ENCODE measurements at regions not wholly inside any gene's neighbourhood (a gene's known extent, or its start where the extent isn't known, plus 50 kb on each side); places are given as distances from the start of the nearest gene placed in this dataset.
"Not testable (repeated sequence)": the region's sequence is repeated elsewhere in the genome, so short reads cannot be mapped to it uniquely, and the experiment has no call there.

DNA sequence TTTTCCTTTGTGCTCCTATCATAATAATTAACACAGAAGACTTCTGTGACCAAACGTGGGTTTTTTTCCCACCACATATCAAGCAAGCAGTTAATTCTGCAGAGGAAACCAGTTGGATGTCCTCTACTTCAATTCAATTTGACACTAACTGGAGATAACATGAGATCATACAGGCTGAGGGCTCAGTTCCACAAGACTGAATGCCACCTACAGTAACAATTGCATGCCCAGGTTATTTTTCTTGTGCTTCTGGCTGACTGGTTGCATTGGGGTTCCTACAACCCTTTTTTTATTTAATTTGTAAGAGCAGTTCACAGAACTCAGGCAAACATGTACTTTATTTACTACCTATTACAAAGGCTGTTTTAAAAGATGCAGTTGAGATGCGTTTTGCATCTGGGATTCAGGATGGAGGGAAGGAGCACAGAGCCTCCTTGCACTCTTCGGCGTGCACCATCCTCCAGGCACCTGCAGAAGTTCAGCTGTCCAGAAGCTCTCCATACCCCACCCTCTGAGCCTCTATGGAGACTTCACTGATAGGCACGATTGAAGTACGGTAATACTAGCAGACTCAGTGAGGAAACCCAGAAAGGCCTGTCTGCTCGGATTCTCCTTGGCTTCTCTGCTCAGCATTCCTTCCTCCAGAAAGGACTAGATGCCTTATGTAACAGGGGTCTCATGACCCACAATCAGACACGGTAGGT is 425.2 kb upstream of the CDH9 start:
- DNase-seq: no peak
- TF ChIP-seq, protein P1, sequence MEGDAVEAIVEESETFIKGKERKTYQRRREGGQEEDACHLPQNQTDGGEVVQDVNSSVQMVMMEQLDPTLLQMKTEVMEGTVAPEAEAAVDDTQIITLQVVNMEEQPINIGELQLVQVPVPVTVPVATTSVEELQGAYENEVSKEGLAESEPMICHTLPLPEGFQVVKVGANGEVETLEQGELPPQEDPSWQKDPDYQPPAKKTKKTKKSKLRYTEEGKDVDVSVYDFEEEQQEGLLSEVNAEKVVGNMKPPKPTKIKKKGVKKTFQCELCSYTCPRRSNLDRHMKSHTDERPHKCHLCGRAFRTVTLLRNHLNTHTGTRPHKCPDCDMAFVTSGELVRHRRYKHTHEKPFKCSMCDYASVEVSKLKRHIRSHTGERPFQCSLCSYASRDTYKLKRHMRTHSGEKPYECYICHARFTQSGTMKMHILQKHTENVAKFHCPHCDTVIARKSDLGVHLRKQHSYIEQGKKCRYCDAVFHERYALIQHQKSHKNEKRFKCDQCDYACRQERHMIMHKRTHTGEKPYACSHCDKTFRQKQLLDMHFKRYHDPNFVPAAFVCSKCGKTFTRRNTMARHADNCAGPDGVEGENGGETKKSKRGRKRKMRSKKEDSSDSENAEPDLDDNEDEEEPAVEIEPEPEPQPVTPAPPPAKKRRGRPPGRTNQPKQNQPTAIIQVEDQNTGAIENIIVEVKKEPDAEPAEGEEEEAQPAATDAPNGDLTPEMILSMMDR (IDR thresholded peaks at IDR 0.05): no peak
- H3K9me3 ChIP-seq: no peaks in the 10 kb centered on the region
- intact Hi-C loops (cut with DNase I): no loop called here
- H3K36me3 ChIP-seq: no peaks in the 10 kb centered on the region
- no peak overlapping the region for H3K4me3 ChIP-seq
- no peak overlapping the region for H3K27ac ChIP-seq
- no peaks in the 10 kb centered on the region for H3K27me3 ChIP-seq (ENCODE audit: low read depth)
- H3K4me1 ChIP-seq: no peaks in the 10 kb centered on the region
- ATAC-seq: no peak

DNA sequence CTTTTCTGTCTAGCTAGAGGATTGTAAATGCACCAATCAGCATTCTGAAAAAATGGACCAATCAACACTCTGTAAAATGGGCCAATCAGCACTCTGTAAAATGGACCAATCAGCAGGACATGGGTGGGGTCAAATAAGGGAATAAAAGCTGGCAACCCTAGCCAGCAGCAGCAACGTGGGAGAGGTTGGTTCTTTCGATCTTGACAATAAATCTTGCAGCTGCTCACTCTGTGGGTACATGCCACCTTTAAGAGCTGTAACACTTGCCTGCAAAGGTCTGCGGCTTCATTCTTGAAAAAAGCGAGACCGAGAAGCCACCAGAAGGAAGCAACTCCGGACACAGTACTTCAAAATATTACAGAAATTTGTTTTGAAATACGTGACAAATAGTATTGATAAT is 424.6 kb upstream of the CDH9 start:
- intact Hi-C loops (cut with DNase I): no loop called here
- H3K4me3 ChIP-seq: no peak overlapping the region

DNA sequence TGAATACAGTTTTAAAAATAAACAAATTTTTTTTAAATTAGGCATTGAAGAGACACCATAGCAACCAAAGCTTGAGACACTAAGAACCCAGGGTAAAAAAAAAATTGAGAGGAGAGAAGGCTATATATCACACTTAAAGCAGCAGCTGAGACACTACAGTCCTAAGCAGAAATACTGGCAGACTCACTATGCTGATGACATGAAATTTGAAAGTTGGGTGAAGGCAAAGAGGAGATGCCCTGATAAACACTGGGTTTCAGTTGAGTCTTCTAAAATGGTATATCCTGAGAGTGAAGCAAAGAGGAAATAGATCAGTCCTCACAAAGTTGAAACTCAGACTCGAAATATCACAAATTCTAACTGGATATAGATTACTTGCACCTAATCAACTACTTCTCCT is 419.9 kb upstream of the CDH9 start:
- Histone ChIP-seq H3K36me3 (no peaks in the 10 kb centered on the region), H3K27me3 (ENCODE audit: low read depth) (no peaks in the 10 kb centered on the region), H3K4me1 (no peaks in the 10 kb centered on the region), H3K27ac (no peak overlapping the region), H3K9me3 (peaks cover 5% of the 10 kb centered on the region), H3K4me3 (no peak overlapping the region)
- TF ChIP-seq, protein P1 (IDR thresholded peaks at IDR 0.05): no peak
- ATAC-seq (no peak), DNase-seq (no peak)
- intact Hi-C loops (cut with DNase I): no loop called here

More for the DNA sequence above, 424.6 kb upstream of the CDH9 start:
- Histone ChIP-seq H3K9me3 (no peaks in the 10 kb centered on the region), H3K27me3 (ENCODE audit: low read depth) (no peaks in the 10 kb centered on the region), H3K4me1 (no peaks in the 10 kb centered on the region), H3K27ac (no peak overlapping the region), H3K36me3 (no peaks in the 10 kb centered on the region)
- TF ChIP-seq, protein P1 (IDR thresholded peaks at IDR 0.05): no peak
- DNase-seq (no peak), ATAC-seq (no peak)

DNA sequence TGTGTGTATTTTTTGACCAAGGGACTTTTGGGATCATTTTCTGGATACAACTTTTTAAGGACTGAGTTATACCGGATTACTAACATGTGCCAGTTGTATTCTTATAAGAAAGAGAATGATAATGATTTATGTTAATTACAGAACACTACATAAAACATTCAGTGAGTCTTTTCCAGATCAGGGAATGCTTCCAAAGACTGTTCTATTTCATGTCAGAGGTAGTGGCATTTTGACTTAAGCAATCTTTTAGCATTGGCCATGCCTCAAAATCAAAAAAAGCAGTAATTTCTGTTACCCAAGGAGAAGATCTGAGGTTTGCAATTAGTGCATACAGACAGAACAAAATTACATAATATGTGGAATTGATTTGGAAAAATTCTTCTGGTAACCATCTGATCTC is 413.0 kb upstream of the CDH9 start:
- H3K27ac ChIP-seq: no peak overlapping the region
- H3K9me3 ChIP-seq: no peaks in the 10 kb centered on the region
- H3K4me3 ChIP-seq: no peak overlapping the region
- intact Hi-C loops (cut with DNase I): no loop called here
- no peaks in the 10 kb centered on the region for H3K27me3 ChIP-seq (ENCODE audit: low read depth)
- H3K36me3 ChIP-seq: no peaks in the 10 kb centered on the region
- no peak for DNase-seq
- TF ChIP-seq, protein P1 (IDR thresholded peaks at IDR 0.05): no peak
- no peaks in the 10 kb centered on the region for H3K4me1 ChIP-seq
- ATAC-seq: no peak

DNA sequence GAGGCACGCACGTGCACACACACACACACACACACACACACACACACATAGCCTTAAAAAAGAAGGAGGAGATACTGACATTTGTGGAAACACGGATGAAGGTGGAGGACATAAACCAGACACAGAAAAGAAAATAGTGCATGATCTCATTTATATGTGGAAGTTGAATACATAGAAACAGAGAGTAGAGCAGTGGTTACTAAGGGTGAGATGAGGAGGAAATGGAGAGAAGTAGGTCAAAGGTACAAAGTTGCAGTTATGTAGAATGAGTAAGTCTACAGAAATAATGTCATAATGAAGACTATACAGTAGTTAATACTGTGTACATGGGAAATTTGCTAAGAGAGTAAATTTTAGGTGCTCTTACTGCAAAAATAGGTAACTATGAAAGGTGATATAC is 412.2 kb upstream of the CDH9 start:
- intact Hi-C loops (cut with DNase I): no loop called here
- TF ChIP-seq, protein P1 (IDR thresholded peaks at IDR 0.05): no peak
- DNase-seq (no peak), ATAC-seq (no peak)
- Histone ChIP-seq H3K9me3 (no peaks in the 10 kb centered on the region), H3K4me3 (no peak overlapping the region), H3K4me1 (no peaks in the 10 kb centered on the region), H3K36me3 (no peaks in the 10 kb centered on the region), H3K27me3 (ENCODE audit: low read depth) (no peaks in the 10 kb centered on the region), H3K27ac (no peak overlapping the region)

DNA sequence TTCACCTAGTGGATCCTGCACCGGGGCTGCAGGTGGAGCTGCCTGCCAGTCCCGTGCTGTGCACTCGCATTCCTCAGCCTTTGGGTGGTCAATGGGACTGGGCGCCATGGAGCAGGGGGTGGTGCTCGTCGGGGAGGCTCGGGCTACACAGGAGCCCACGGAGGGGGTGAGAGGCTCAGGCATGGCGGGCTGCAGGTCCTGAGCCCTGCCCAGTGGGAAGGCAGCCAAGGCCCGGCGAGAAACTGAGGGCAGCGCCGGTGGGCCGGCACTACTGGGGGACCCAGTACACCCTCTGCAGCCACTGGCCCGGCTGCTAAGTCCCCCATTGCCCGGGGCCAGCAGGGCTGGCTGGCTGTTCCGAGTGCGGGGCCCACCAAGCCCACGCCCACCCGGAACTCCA is 401.0 kb upstream of the CDH9 start:
- H3K27me3 ChIP-seq (ENCODE audit: low read depth); H3K4me1 ChIP-seq; ATAC-seq; intact Hi-C loops (cut with DNase I); H3K9me3 ChIP-seq; DNase-seq; H3K4me3 ChIP-seq; H3K36me3 ChIP-seq; H3K27ac ChIP-seq: not testable (repeated sequence)
